ENCODE measurements at regions not wholly inside any gene's neighbourhood (a gene's known extent, or its start where the extent isn't known, plus 50 kb on each side); places are given as distances from the start of the nearest gene placed in this dataset.

- DNase-seq (ENCODE audit: low read depth in 1 of 2, low spot score in 1 of 2), result peak in 1 of 2 donors; percentile 40
- Histone ChIP-seq H3K4me1 (ENCODE audit: low read depth) (no peaks in the 10 kb centered on the region), H3K27ac (no peak overlapping the region), H3K36me3 (no peaks in the 10 kb centered on the region), H3K9me3 (ENCODE audit: low read depth) (no peaks in the 10 kb centered on the region), H3K27me3 (no peaks in the 10 kb centered on the region), H3K4me3 (no peak overlapping the region)
- no peak for TF ChIP-seq CTCF (IDR thresholded peaks at IDR 0.05; ENCODE audit: low read depth, low read length)
These were observed 154.9 kb upstream of the PELI2 start for GRCh38 chr14:55963295-55963694.

- Histone ChIP-seq H3K36me3 (no peaks in the 10 kb centered on the region), H3K27ac (no peak overlapping the region), H3K4me1 (ENCODE audit: low read depth) (no peaks in the 10 kb centered on the region), H3K27me3 (no peaks in the 10 kb centered on the region), H3K4me3 (no peak overlapping the region), H3K9me3 (ENCODE audit: low read depth) (no peaks in the 10 kb centered on the region)
- no peak for TF ChIP-seq CTCF (IDR thresholded peaks at IDR 0.05; ENCODE audit: low read depth, low read length)
- no peak for DNase-seq (ENCODE audit: low read depth in 1 of 2, low spot score in 1 of 2)
These were observed 154.1 kb upstream of the PELI2 start for GRCh38 chr14:55964091-55964490.

GRCh38 chr14:55964821-55965220 is 153.4 kb upstream of the PELI2 start:
- Histone ChIP-seq H3K36me3 (no peaks in the 10 kb centered on the region), H3K4me3 (no peak overlapping the region), H3K4me1 (ENCODE audit: low read depth) (no peaks in the 10 kb centered on the region), H3K27ac (no peak overlapping the region), H3K27me3 (no peaks in the 10 kb centered on the region), H3K9me3 (ENCODE audit: low read depth) (no peaks in the 10 kb centered on the region)
- TF ChIP-seq CTCF (IDR thresholded peaks at IDR 0.05; ENCODE audit: low read depth, low read length), result no peak
- DNase-seq (ENCODE audit: low read depth in 1 of 2, low spot score in 1 of 2), result no peak

GRCh38 chr14:55965851-55966250 is 152.4 kb upstream of the PELI2 start:
- H3K36me3 ChIP-seq, result no peaks in the 10 kb centered on the region
- peak in 1 of 2 donors; percentile 50 for DNase-seq (ENCODE audit: low read depth in 1 of 2, low spot score in 1 of 2)
- no peak for TF ChIP-seq CTCF (IDR thresholded peaks at IDR 0.05; ENCODE audit: low read depth, low read length)
- H3K4me1 ChIP-seq (ENCODE audit: low read depth), result no peaks in the 10 kb centered on the region
- H3K9me3 ChIP-seq (ENCODE audit: low read depth), result no peaks in the 10 kb centered on the region
- H3K27me3 ChIP-seq, result no peaks in the 10 kb centered on the region
- no peak overlapping the region for H3K4me3 ChIP-seq
- H3K27ac ChIP-seq, result no peak overlapping the region

GRCh38 chr14:55968741-55969140 is 149.5 kb upstream of the PELI2 start:
- TF ChIP-seq CTCF (IDR thresholded peaks at IDR 0.05; ENCODE audit: low read depth, low read length), result no peak
- no peak overlapping the region for H3K27ac ChIP-seq
- peak; percentile 2 to 58 for DNase-seq (ENCODE audit: low read depth in 1 of 2, low spot score in 1 of 2)
- no peaks in the 10 kb centered on the region for H3K27me3 ChIP-seq
- no peak overlapping the region for H3K4me3 ChIP-seq
- no peaks in the 10 kb centered on the region for H3K36me3 ChIP-seq
- no peaks in the 10 kb centered on the region for H3K9me3 ChIP-seq (ENCODE audit: low read depth)
- no peaks in the 10 kb centered on the region for H3K4me1 ChIP-seq (ENCODE audit: low read depth)

GRCh38 chr14:55973285-55973800 is 144.9 kb upstream of the PELI2 start:
- Histone ChIP-seq H3K9me3 (ENCODE audit: low read depth) (no peaks in the 10 kb centered on the region), H3K27me3 (no peaks in the 10 kb centered on the region), H3K27ac (no peak overlapping the region), H3K4me1 (ENCODE audit: low read depth) (no peaks in the 10 kb centered on the region), H3K4me3 (no peak overlapping the region), H3K36me3 (no peaks in the 10 kb centered on the region)
- no peak for DNase-seq (ENCODE audit: low read depth in 1 of 2, low spot score in 1 of 2)
- TF ChIP-seq CTCF (IDR thresholded peaks at IDR 0.05; ENCODE audit: low read depth, low read length), result no peak

Data from cardiac muscle cell (in vitro differentiated cells and primary cell).